ENCODE measurements at regions not wholly inside any gene's neighbourhood (a gene's known extent, or its start where the extent isn't known, plus 50 kb on each side); places are given as distances from the start of the nearest gene placed in this dataset.

DNA sequence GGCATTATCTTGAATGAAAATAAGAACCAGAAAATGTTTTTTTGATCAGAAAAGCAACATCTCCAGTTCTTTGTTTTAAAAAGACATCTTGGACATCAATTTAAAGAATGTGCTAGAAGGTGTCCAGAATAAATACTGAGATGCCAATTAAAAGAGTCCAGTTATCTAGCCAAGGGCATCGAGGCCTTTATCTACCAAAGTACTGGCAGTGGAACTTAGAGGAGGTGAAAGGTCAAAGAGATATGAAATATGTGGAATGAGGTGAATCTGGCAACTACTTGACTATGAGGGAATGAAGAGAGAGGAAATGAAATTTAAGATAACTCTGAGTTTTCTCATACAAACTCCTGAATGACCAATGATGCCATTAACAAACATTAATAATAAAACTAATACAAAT is 154.3 kb upstream of the GNAI1 start:
- TF ChIP-seq, protein P1, sequence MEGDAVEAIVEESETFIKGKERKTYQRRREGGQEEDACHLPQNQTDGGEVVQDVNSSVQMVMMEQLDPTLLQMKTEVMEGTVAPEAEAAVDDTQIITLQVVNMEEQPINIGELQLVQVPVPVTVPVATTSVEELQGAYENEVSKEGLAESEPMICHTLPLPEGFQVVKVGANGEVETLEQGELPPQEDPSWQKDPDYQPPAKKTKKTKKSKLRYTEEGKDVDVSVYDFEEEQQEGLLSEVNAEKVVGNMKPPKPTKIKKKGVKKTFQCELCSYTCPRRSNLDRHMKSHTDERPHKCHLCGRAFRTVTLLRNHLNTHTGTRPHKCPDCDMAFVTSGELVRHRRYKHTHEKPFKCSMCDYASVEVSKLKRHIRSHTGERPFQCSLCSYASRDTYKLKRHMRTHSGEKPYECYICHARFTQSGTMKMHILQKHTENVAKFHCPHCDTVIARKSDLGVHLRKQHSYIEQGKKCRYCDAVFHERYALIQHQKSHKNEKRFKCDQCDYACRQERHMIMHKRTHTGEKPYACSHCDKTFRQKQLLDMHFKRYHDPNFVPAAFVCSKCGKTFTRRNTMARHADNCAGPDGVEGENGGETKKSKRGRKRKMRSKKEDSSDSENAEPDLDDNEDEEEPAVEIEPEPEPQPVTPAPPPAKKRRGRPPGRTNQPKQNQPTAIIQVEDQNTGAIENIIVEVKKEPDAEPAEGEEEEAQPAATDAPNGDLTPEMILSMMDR (IDR thresholded peaks at IDR 0.05; ENCODE audit: low read length) = no peak
- no peak for TF ChIP-seq EZH2 (optimal IDR thresholded peaks at IDR 0.05; ENCODE audit: low read depth, low read length)
- no peak for TF ChIP-seq EZH2phosphoT487 (IDR thresholded peaks at IDR 0.05; ENCODE audit: low read length)
